ENCODE measurements at regions not wholly inside any gene's neighbourhood (a gene's known extent, or its start where the extent isn't known, plus 50 kb on each side); places are given as distances from the start of the nearest gene placed in this dataset.

DNA sequence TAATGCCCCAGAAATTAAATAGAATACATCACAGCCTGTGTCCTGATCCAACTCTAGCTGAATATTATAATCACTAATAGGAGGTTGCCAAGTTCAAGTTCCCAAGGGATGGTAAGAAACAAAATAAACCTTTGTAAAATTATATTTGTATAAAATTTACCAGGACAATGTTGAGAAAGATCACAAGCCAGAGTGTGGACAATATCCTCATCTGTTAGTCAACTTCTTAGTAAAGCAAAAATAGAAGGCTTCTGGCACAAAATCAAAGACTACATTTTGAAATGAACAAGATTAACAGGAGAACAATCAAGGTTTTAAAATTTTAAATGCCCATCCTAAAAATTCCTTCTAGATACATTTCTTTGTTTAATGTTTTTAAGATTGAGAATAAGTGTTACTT is 290.4 kb upstream of the HSF2 start:
- ATAC-seq, result no peak

DNA sequence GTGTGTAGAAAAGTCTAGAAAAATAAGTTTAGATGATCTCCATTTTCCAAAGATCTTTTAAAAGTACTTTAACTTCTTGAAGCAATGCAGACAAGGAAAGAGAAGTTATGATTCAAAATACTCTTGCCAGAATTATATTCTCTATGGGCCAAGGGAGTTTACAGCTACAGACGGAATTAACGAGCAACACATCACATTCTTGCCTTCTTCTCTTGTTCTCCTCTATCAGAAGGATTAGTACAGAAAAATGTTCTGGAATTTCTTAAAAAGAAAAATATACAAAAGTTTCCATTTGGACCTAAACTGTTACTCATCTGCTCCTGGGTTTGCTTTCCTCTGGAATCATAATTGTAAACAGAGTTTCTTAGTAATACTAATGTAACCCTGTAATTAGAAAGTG is 284.7 kb upstream of the HSF2 start:
- H3K27me3 ChIP-seq, result no peaks in the 10 kb centered on the region
- TF ChIP-seq POLR2AphosphoS5 (IDR thresholded peaks at IDR 0.05), result no peak
- TF ChIP-seq, protein P1, sequence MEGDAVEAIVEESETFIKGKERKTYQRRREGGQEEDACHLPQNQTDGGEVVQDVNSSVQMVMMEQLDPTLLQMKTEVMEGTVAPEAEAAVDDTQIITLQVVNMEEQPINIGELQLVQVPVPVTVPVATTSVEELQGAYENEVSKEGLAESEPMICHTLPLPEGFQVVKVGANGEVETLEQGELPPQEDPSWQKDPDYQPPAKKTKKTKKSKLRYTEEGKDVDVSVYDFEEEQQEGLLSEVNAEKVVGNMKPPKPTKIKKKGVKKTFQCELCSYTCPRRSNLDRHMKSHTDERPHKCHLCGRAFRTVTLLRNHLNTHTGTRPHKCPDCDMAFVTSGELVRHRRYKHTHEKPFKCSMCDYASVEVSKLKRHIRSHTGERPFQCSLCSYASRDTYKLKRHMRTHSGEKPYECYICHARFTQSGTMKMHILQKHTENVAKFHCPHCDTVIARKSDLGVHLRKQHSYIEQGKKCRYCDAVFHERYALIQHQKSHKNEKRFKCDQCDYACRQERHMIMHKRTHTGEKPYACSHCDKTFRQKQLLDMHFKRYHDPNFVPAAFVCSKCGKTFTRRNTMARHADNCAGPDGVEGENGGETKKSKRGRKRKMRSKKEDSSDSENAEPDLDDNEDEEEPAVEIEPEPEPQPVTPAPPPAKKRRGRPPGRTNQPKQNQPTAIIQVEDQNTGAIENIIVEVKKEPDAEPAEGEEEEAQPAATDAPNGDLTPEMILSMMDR (IDR thresholded peaks at IDR 0.05), result no peak
- TF ChIP-seq POLR2A (IDR thresholded peaks at IDR 0.05), result no peak
- no peak for TF ChIP-seq EP300 (IDR thresholded peaks at IDR 0.05)
- no peak overlapping the region for H3K4me3 ChIP-seq
- no peak for ATAC-seq
- H3K9me3 ChIP-seq, result no peaks in the 10 kb centered on the region
- no peaks in the 10 kb centered on the region for H3K36me3 ChIP-seq
- peak overlapping the region; percentile 6 to 81 (median 68) for H3K27ac ChIP-seq
- H3K4me1 ChIP-seq, result peaks cover 5 to 44% (median 7%) of the 10 kb centered on the region in 3 donors
- 0 to 5% methylated on average over 2 of the region's 2 CpGs for WGBS, 2 donors (ENCODE audit: low coverage in 1 of 2)

More for the DNA sequence above, 290.4 kb upstream of the HSF2 start:
- H3K36me3 ChIP-seq, result no peaks in the 10 kb centered on the region
- no peaks in the 10 kb centered on the region for H3K9me3 ChIP-seq
- H3K27ac ChIP-seq, result peak overlapping the region in 2 of 4 donors; percentile 13 to 28
- no peaks in the 10 kb centered on the region for H3K27me3 ChIP-seq
- TF ChIP-seq, protein P1 (IDR thresholded peaks at IDR 0.05), result no peak
- no peak for TF ChIP-seq POLR2AphosphoS5 (IDR thresholded peaks at IDR 0.05)
- no peak for TF ChIP-seq EP300 (IDR thresholded peaks at IDR 0.05)
- TF ChIP-seq POLR2A (IDR thresholded peaks at IDR 0.05), result no peak
- peaks cover 0 to 32% (median 0%) of the 10 kb centered on the region in 3 donors for H3K4me1 ChIP-seq
- no peak overlapping the region for H3K4me3 ChIP-seq

DNA sequence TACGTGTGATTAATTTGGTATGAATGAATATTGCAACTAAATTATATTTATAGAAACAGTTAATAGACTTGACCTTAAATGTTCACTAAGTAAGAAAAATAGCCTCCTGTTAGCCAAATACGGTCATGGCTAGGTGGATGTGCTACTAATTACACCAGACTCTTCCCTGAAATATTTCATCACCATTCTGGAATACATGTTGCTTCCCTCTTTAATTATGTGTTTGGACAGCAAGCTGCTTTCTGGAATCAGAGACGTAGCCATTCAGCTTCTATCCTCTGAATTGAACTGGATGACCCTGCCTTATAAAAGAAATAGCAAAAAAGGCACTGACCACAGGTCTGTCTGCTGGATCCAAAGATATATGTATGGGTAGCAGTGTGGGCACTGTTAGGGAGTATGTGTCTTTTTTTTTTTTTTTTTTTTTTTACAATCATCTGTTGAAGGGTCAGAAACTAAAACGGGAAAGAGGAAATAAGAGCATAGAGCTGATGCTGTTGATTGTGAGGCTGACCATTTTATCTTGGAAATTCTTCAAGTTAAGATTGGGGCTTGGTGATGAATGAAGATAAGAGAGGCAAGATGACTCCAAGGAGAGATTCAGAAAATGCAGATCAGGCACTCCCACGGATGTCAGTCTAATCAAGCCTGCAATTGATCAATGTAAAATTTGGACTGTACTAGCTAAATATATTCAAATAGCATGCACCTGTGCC is 283.2 kb upstream of the HSF2 start:
- H3K36me3 ChIP-seq, result no peaks in the 10 kb centered on the region
- peak; percentile 84 for TF ChIP-seq POLR2AphosphoS5 (IDR thresholded peaks at IDR 0.05)
- no peak for TF ChIP-seq EP300 (IDR thresholded peaks at IDR 0.05)
- H3K4me1 ChIP-seq, result peaks cover 5 to 35% (median 7%) of the 10 kb centered on the region in 3 donors
- H3K27ac ChIP-seq, result peak overlapping the region; percentile 50 to 67 (median 54)
- ATAC-seq, result peak; percentile 80
- H3K9me3 ChIP-seq, result no peaks in the 10 kb centered on the region
- no peak overlapping the region for H3K4me3 ChIP-seq
- WGBS, 2 donors (ENCODE audit: low coverage in 1 of 2), result 7 to 22% methylated on average over 4 to 5 of the region's 5 CpGs
- no peaks in the 10 kb centered on the region for H3K27me3 ChIP-seq

DNA sequence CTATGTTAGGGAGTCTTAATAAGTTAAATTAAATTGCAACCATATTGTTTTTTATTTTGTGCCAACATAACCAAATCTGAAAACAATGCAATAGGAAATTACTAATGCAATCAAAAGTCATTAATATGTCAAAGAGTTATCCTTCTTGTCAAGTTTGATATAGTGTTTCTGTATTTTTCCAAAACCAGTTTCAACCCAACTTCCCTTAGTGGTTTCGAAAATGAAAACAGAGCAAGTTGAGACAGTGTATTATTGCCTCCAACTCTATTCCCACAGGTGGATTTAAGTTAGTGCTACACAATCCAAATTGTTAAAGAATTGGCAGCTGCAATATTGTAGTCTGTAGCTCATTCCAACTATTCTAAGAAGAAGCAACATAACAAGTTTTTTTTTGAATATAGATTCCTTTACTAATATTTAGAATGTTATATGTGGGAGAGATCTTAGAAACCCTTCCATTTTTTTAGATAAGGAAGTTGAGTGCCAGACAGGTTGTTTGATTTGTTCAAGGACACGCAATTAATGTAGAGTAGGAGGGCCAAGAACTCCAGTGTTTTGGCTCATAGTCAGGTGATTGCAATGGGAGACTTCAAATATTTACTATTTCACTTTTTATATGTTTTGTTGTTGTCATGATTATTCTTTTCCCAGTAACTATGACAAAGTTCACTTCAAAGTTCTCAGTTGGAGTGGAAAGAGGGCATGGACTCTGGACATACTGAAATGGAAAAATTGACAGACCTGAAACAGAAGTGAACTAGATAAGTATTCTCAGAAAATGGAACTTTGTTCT is 282.4 kb upstream of the HSF2 start:
- H3K27ac ChIP-seq, result peak overlapping the region; percentile 40 to 67 (median 54)
- ATAC-seq, result peak; percentile 42
- H3K9me3 ChIP-seq, result no peaks in the 10 kb centered on the region

DNA sequence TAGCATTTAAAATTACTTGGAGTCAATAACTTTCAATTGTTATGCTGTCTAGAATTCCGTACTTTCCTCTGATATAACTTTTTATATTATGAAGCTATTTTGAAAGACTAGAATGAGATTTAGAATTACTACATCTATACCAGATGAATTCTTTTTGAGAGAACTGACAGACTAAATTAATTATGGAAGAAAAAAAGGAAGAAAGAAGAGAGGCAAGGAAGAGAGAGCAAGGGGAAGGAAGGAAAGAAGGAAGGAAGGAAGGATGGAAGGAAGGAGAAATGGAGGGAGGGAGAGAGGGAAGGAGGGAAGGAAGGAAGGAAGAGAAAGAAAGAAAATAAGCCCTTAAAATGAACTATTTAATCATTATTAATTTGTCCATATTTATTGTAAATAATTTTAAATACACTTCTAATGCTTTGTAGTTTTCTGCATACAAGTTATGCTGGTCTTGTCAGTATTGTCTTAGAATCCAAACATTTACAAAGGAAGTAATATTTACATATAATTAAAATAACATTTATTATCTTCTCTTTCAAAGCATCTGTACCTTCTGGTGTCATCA is 280.4 kb upstream of the HSF2 start:
- TF ChIP-seq POLR2AphosphoS5 (IDR thresholded peaks at IDR 0.05), result no peak
- TF ChIP-seq, protein P1 (IDR thresholded peaks at IDR 0.05), result no peak
- no peak for TF ChIP-seq POLR2A (IDR thresholded peaks at IDR 0.05)
- H3K4me1 ChIP-seq, result peaks cover 8 to 46% (median 13%) of the 10 kb centered on the region in 3 donors
- H3K27me3 ChIP-seq, result no peaks in the 10 kb centered on the region
- no peak for ATAC-seq
- H3K4me3 ChIP-seq, result no peak overlapping the region
- H3K36me3 ChIP-seq, result no peaks in the 10 kb centered on the region
- 91 to 94% methylated on average over 1 of the region's 1 CpG for WGBS, 2 donors (ENCODE audit: low coverage in 1 of 2)
- no peak overlapping the region for H3K27ac ChIP-seq
- no peaks in the 10 kb centered on the region for H3K9me3 ChIP-seq

More for the DNA sequence above, 282.4 kb upstream of the HSF2 start:
- Histone ChIP-seq H3K27me3 (no peaks in the 10 kb centered on the region), H3K36me3 (no peaks in the 10 kb centered on the region), H3K4me3 (no peak overlapping the region), H3K4me1 (peaks cover 5 to 37% (median 7%) of the 10 kb centered on the region in 3 donors)
- WGBS, 2 donors (ENCODE audit: low coverage in 1 of 2), result 29 to 35% methylated on average over 2 of the region's 2 CpGs
- TF ChIP-seq EP300 (IDR thresholded peaks at IDR 0.05), result no peak
- TF ChIP-seq POLR2A (IDR thresholded peaks at IDR 0.05), result no peak
- TF ChIP-seq POLR2AphosphoS5 (IDR thresholded peaks at IDR 0.05), result no peak
- TF ChIP-seq, protein P1 (IDR thresholded peaks at IDR 0.05), result no peak

Data from gastroesophageal sphincter (tissue), 4 donors.